Mesenchymal stem cell (in vitro differentiated cells and primary cell): ENCODE measurements at regions not wholly inside any gene's neighbourhood (a gene's known extent, or its start where the extent isn't known, plus 50 kb on each side); places are given as distances from the start of the nearest gene placed in this dataset.

Experiments
- DNase-seq: peaks from one replicate; pipeline ENCODE4 v3.0.0-alpha.2; 2013
- H2AFZ ChIP-seq: one replicate; pipeline ENCODE4 v1.6.1; 2013; ENCODE audit warnings: low read depth, mild to moderate bottlenecking, control low read depth, inconsistent platforms, low read length, moderate library complexity
- H2AK5ac ChIP-seq: 2 replicates; pipeline ENCODE4 v1.6.1; 2013; ENCODE audit warnings: low read length, moderate library complexity, mild to moderate bottlenecking, inconsistent platforms; ENCODE audit not compliant: severe bottlenecking
- H2BK120ac ChIP-seq: one replicate; pipeline ENCODE4 v1.6.1; 2013; ENCODE audit warnings: low read depth, mild to moderate bottlenecking, inconsistent platforms, low read length, moderate library complexity
- H2BK12ac ChIP-seq, 2 experiments: one replicate each; pipeline ENCODE4 v1.6.1; 2013; ENCODE audit warnings: inconsistent platforms in 2 of 2, low read length in 2 of 2, mild to moderate bottlenecking in 2 of 2, moderate library complexity in 2 of 2, control low read depth in 1 of 2
- H2BK15ac ChIP-seq: one replicate; pipeline ENCODE4 v1.6.1; 2013; ENCODE audit warnings: mild to moderate bottlenecking, low read depth, inconsistent platforms; ENCODE audit not compliant: poor library complexity, severe bottlenecking
- H2BK5ac ChIP-seq: 2 replicates; pipeline ENCODE4 v1.6.1; 2013; ENCODE audit warnings: low read depth, mild to moderate bottlenecking, low read length, control low read depth, inconsistent platforms; ENCODE audit not compliant: poor library complexity, severe bottlenecking
- H3K14ac ChIP-seq, 2 experiments: one replicate each; pipeline ENCODE4 v1.6.1; 2013; ENCODE audit warnings: inconsistent platforms in 2 of 2, low read length in 2 of 2, control low read depth in 1 of 2, mild to moderate bottlenecking in 1 of 2, moderate library complexity in 1 of 2
- H3K18ac ChIP-seq, 2 experiments: one replicate each; pipeline ENCODE4 v1.6.1; 2013; ENCODE audit warnings: inconsistent platforms in 2 of 2, low read length in 2 of 2, control low read depth in 1 of 2, low read depth in 1 of 2, mild to moderate bottlenecking in 1 of 2
- H3K23ac ChIP-seq, 2 experiments: one replicate each; pipeline ENCODE4 v1.6.1; 2013; ENCODE audit warnings: inconsistent platforms in 2 of 2, low read length in 2 of 2, mild to moderate bottlenecking in 2 of 2, moderate library complexity in 2 of 2, control low read depth in 1 of 2
- H3K27ac ChIP-seq: 2 replicates; pipeline ENCODE4 v1.5.1; 2013; ENCODE audit warnings: mild to moderate bottlenecking, moderate library complexity, low read length, control low read depth, inconsistent platforms; ENCODE audit not compliant: poor library complexity, severe bottlenecking
- H3K27me3 ChIP-seq, 2 experiments: 2 replicates each; pipeline versions ENCODE4 v1.6.1 to v1.7.0; 2013; ENCODE audit warnings: low read length in 2 of 2, mild to moderate bottlenecking in 2 of 2, moderate library complexity in 2 of 2, control low read depth in 1 of 2, inconsistent platforms in 1 of 2; ENCODE audit not compliant: control insufficient read depth in 1 of 2, insufficient read depth in 1 of 2
- H3K36me3 ChIP-seq, 2 experiments: 2 replicates each; pipeline versions ENCODE4 v1.6.1 to v1.7.0; 2013; ENCODE audit warnings: low read length in 2 of 2, control low read depth in 1 of 2, inconsistent platforms in 1 of 2, low read depth in 1 of 2, mild to moderate bottlenecking in 1 of 2; ENCODE audit not compliant: insufficient read depth in 2 of 2, control insufficient read depth in 1 of 2
- H3K4ac ChIP-seq, 2 experiments: one replicate each; pipeline ENCODE4 v1.6.1; 2013; ENCODE audit warnings: inconsistent platforms in 2 of 2, low read length in 2 of 2, mild to moderate bottlenecking in 2 of 2, moderate library complexity in 2 of 2, control low read depth in 1 of 2, low read depth in 1 of 2
- H3K4me1 ChIP-seq: 2 replicates; pipeline ENCODE4 v1.6.1; 2013; ENCODE audit warnings: low read depth, low read length, control low read depth; ENCODE audit not compliant: control insufficient read depth, insufficient read depth
- H3K4me2 ChIP-seq: 2 replicates; pipeline ENCODE4 v1.6.1; 2013; ENCODE audit warnings: low read length, mild to moderate bottlenecking, inconsistent platforms; ENCODE audit not compliant: poor library complexity, severe bottlenecking
- H3K4me3 ChIP-seq, 2 experiments: 2 replicates each; pipeline versions ENCODE4 v1.5.1 to v1.7.0; 2013; ENCODE audit warnings: low read length in 2 of 2, mild to moderate bottlenecking in 2 of 2, control low read depth in 1 of 2, low read depth in 1 of 2; ENCODE audit not compliant: insufficient read depth in 1 of 2
- H3K79me1 ChIP-seq: replicated peaks from 2 replicates; pipeline ENCODE4 v1.6.1; 2013; ENCODE audit warnings: mild to moderate bottlenecking, control low read depth, low read length, inconsistent platforms; ENCODE audit not compliant: poor library complexity, severe bottlenecking
- H3K9ac ChIP-seq: 2 replicates; pipeline ENCODE4 v1.7.0; 2013; ENCODE audit warnings: mild to moderate bottlenecking, low read length, moderate library complexity
- H3K9me3 ChIP-seq: 2 replicates; pipeline ENCODE4 v1.7.0; 2013; ENCODE audit warnings: mild to moderate bottlenecking, low read length; ENCODE audit not compliant: control insufficient read depth
- H4K8ac ChIP-seq: one replicate; pipeline ENCODE4 v1.6.1; 2013; ENCODE audit warnings: inconsistent platforms, mild to moderate bottlenecking, low read length, moderate library complexity
- H4K91ac ChIP-seq: one replicate; pipeline ENCODE4 v1.6.1; 2013; ENCODE audit warnings: mild to moderate bottlenecking, low read length, inconsistent platforms
- WGBS: methylation state at CpG from one replicate; pipeline ENCODE4 v1.1.7; 2013; ENCODE audit warnings: mixed read lengths; 5-methylcytosine and 5-hydroxymethylcytosine counted together

GRCh38 chr11:111194860-111195568 is 50.5 kb upstream of the POU2AF2 start:
- Histone ChIP-seq H4K8ac (no peak overlapping the region), H3K9me3 (peaks cover 11% of the 10 kb centered on the region), H2AFZ (no peak overlapping the region), H3K27me3 (no peaks in the 10 kb centered on the region), H3K36me3 (no peaks in the 10 kb centered on the region), H3K27ac (no peak overlapping the region), H3K4me2 (no peak overlapping the region), H3K4me3 (no peak overlapping the region), H2BK5ac (no peak overlapping the region), H3K4ac (no peak overlapping the region), H4K91ac (no peak overlapping the region), H3K23ac (no peak overlapping the region), H2BK12ac (no peak overlapping the region), H3K79me1 (no peaks in the 10 kb centered on the region), H3K4me1 (no peaks in the 10 kb centered on the region), H2AK5ac (no peak overlapping the region), H3K14ac (no peak overlapping the region), H3K18ac (no peak overlapping the region), H3K9ac (no peak overlapping the region), H2BK15ac (no peak overlapping the region), H2BK120ac (no peak overlapping the region)
- whole genome bisulfite sequencing, result 91% methylated on average over 2 of the region's 2 CpGs
- no peak for DNase-seq

- WGBS, result 88% methylated on average over 1 of the region's 1 CpG
- Histone ChIP-seq H2BK5ac (no peak overlapping the region), H2BK15ac (no peak overlapping the region), H4K91ac (no peak overlapping the region), H3K9ac (no peak overlapping the region), H2AFZ (no peak overlapping the region), H3K27ac (no peak overlapping the region), H3K23ac (no peak overlapping the region), H3K4me3 (no peak overlapping the region), H4K8ac (no peak overlapping the region), H3K27me3 (no peaks in the 10 kb centered on the region), H3K4me1 (no peaks in the 10 kb centered on the region), H3K79me1 (no peaks in the 10 kb centered on the region), H2BK12ac (no peak overlapping the region), H3K4me2 (no peak overlapping the region), H3K14ac (no peak overlapping the region), H3K18ac (no peak overlapping the region), H3K36me3 (no peaks in the 10 kb centered on the region), H3K4ac (no peak overlapping the region), H2AK5ac (no peak overlapping the region), H3K9me3 (peaks cover 11% of the 10 kb centered on the region), H2BK120ac (no peak overlapping the region)
- DNase-seq, result no peak
Observed at GRCh38 chr11:111193924-111194490, 51.5 kb upstream of the POU2AF2 start.

GRCh38 chr11:111189466-111189865 is 56.1 kb upstream of the POU2AF2 start:
- Histone ChIP-seq H3K27ac (no peak overlapping the region), H4K91ac (no peak overlapping the region), H3K4ac (no peak overlapping the region), H3K4me1 (no peaks in the 10 kb centered on the region), H3K14ac (no peak overlapping the region), H2BK5ac (no peak overlapping the region), H2BK12ac (no peak overlapping the region), H3K36me3 (no peaks in the 10 kb centered on the region), H2BK120ac (no peak overlapping the region), H4K8ac (no peak overlapping the region), H2AFZ (no peak overlapping the region), H3K79me1 (no peaks in the 10 kb centered on the region), H3K27me3 (no peaks in the 10 kb centered on the region), H3K9ac (no peak overlapping the region), H3K23ac (no peak overlapping the region), H2BK15ac (no peak overlapping the region), H3K18ac (peak overlapping the region in 1 of 2 experiments; percentile 43), H3K9me3 (peaks cover 11% of the 10 kb centered on the region), H2AK5ac (no peak overlapping the region), H3K4me2 (no peak overlapping the region), H3K4me3 (no peak overlapping the region)
- no peak for DNase-seq
- 64% methylated on average over 2 of the region's 2 CpGs for WGBS

- no peak overlapping the region for H2AK5ac ChIP-seq
- WGBS, result no CpG with 5 or more reads among the region's 3 CpGs
Observed at GRCh38 chr11:111186308-111186915, 59.1 kb upstream of the POU2AF2 start.

More at GRCh38 chr11:111186308-111186915, 59.1 kb upstream of the POU2AF2 start:
- no peak overlapping the region for H2BK15ac ChIP-seq
- H3K79me1 ChIP-seq, result no peaks in the 10 kb centered on the region
- no peak overlapping the region for H2BK120ac ChIP-seq
- H3K36me3 ChIP-seq, result no peaks in the 10 kb centered on the region
- no peak overlapping the region for H3K27ac ChIP-seq
- DNase-seq, result no peak
- no peak overlapping the region for H4K8ac ChIP-seq
- no peak overlapping the region for H3K18ac ChIP-seq
- H2BK12ac ChIP-seq, result no peak overlapping the region
- no peaks in the 10 kb centered on the region for H3K9me3 ChIP-seq
- H3K4me1 ChIP-seq, result no peaks in the 10 kb centered on the region
- H3K23ac ChIP-seq, result no peak overlapping the region
- H3K14ac ChIP-seq, result no peak overlapping the region
- no peak overlapping the region for H2AFZ ChIP-seq
- no peak overlapping the region for H4K91ac ChIP-seq
- no peaks in the 10 kb centered on the region for H3K27me3 ChIP-seq
- H3K9ac ChIP-seq, result no peak overlapping the region
- no peak overlapping the region for H3K4me2 ChIP-seq
- no peak overlapping the region for H2BK5ac ChIP-seq
- no peak overlapping the region for H3K4ac ChIP-seq
- no peak overlapping the region for H3K4me3 ChIP-seq
